ENCODE measurements at regions not wholly inside any gene's neighbourhood (a gene's known extent, or its start where the extent isn't known, plus 50 kb on each side); places are given as distances from the start of the nearest gene placed in this dataset.

GRCh38 chr10:94173594-94173993 is 179.9 kb downstream of the PLCE1 start:
- Histone ChIP-seq H3K27me3 (replicated peaks; ENCODE audit: control insufficient read depth, insufficient read depth, low read length) (no peaks in the 10 kb centered on the region; the same call in 1 of the 2 replicates), H3K36me3 (ENCODE audit: control insufficient read depth, insufficient read depth, low read length) (no peaks in the 10 kb centered on the region), H3K4me3 (replicated peaks; ENCODE audit: low read depth, low read length) (no peak overlapping the region)
- no peak for TF ChIP-seq CTCF (IDR thresholded peaks at IDR 0.05; ENCODE audit: insufficient read depth, low read length, poor library complexity, severe bottlenecking)
- no peak for DNase-seq (ENCODE audit: extremely low read depth, insufficient read length)

GRCh38 chr10:94174838-94175237 is 181.1 kb downstream of the PLCE1 start:
- DNase-seq (ENCODE audit: extremely low read depth, insufficient read length) = no peak
- Histone ChIP-seq H3K27me3 (replicated peaks; ENCODE audit: control insufficient read depth, insufficient read depth, low read length) (no peaks in the 10 kb centered on the region; the same call in 1 of the 2 replicates), H3K36me3 (ENCODE audit: control insufficient read depth, insufficient read depth, low read length) (no peaks in the 10 kb centered on the region), H3K4me3 (replicated peaks; ENCODE audit: low read depth, low read length) (no peak overlapping the region)
- no peak for TF ChIP-seq CTCF (IDR thresholded peaks at IDR 0.05; ENCODE audit: insufficient read depth, low read length, poor library complexity, severe bottlenecking)

- Histone ChIP-seq H3K36me3 (ENCODE audit: control insufficient read depth, insufficient read depth, low read length) (no peaks in the 10 kb centered on the region), H3K27me3 (replicated peaks; ENCODE audit: control insufficient read depth, insufficient read depth, low read length) (no peaks in the 10 kb centered on the region; the same call in 1 of the 2 replicates), H3K4me3 (replicated peaks; ENCODE audit: low read depth, low read length) (no peak overlapping the region)
- no peak for TF ChIP-seq CTCF (IDR thresholded peaks at IDR 0.05; ENCODE audit: insufficient read depth, low read length, poor library complexity, severe bottlenecking)
- DNase-seq (ENCODE audit: extremely low read depth, insufficient read length) = no peak
Measured at GRCh38 chr10:94178475-94179253, 184.1 kb downstream of the NOC3L start.

- no peaks in the 10 kb centered on the region for H3K36me3 ChIP-seq (ENCODE audit: control insufficient read depth, insufficient read depth, low read length)
- no peak for TF ChIP-seq CTCF (IDR thresholded peaks at IDR 0.05; ENCODE audit: insufficient read depth, low read length, poor library complexity, severe bottlenecking)
- no peak for DNase-seq (ENCODE audit: extremely low read depth, insufficient read length)
- H3K27me3 ChIP-seq (replicated peaks; ENCODE audit: control insufficient read depth, insufficient read depth, low read length) = no peaks in the 10 kb centered on the region; the same call in 1 of the 2 replicates
- H3K4me3 ChIP-seq (replicated peaks; ENCODE audit: low read depth, low read length) = no peak overlapping the region
Measured at GRCh38 chr10:94180576-94180975, 182.2 kb downstream of the NOC3L start.

GRCh38 chr10:94183666-94184264 is 179.0 kb downstream of the NOC3L start:
- DNase-seq (ENCODE audit: extremely low read depth, insufficient read length) = no peak
- no peak for TF ChIP-seq CTCF (IDR thresholded peaks at IDR 0.05; ENCODE audit: insufficient read depth, low read length, poor library complexity, severe bottlenecking)
- Histone ChIP-seq H3K36me3 (ENCODE audit: control insufficient read depth, insufficient read depth, low read length) (no peaks in the 10 kb centered on the region), H3K27me3 (replicated peaks; ENCODE audit: control insufficient read depth, insufficient read depth, low read length) (no peaks in the 10 kb centered on the region), H3K4me3 (replicated peaks; ENCODE audit: low read depth, low read length) (no peak overlapping the region)
